Activated T-helper 1 cell treated with anti-CD3 and anti-CD28 coated beads, Interleukin-12 subunit alpha, Interleukin-12 subunit beta, Interleukin-2, Interleukin-4 antibody, amounts not matched to agents 30 ng/mL and 10 ng/mL and 1 ng/mL, durations not matched to agents 14 hours and 24 hours and 36 hours (primary cell): ENCODE measurements at regions not wholly inside any gene's neighbourhood (a gene's known extent, or its start where the extent isn't known, plus 50 kb on each side); places are given as distances from the start of the nearest gene placed in this dataset.

Source experiments
- DNase-seq: peaks from one replicate; pipeline ENCODE4 v3.0.0; 2021; ENCODE audit warnings: low spot score
- H3K27ac Mint-ChIP-seq: one replicate; pipeline ENCODE4 v1.8.0; 2021; ENCODE audit warnings: mild to moderate bottlenecking, mixed read lengths
- H3K27me3 Mint-ChIP-seq: one replicate; pipeline ENCODE4 v1.8.0; 2022; ENCODE audit warnings: mild to moderate bottlenecking, moderate library complexity, mixed read lengths; ENCODE audit not compliant: insufficient read depth
- H3K36me3 Mint-ChIP-seq: one replicate; pipeline ENCODE4 v1.8.0; 2021; ENCODE audit warnings: low read depth, mixed read lengths
- H3K4me1 Mint-ChIP-seq: one replicate; pipeline ENCODE4 v1.8.0; 2021; ENCODE audit warnings: low read depth, mixed read lengths
- H3K4me3 Mint-ChIP-seq: one replicate; pipeline ENCODE4 v1.8.0; 2021; ENCODE audit warnings: mild to moderate bottlenecking, moderate library complexity, mixed read lengths
- H3K9me3 Mint-ChIP-seq: one replicate; pipeline ENCODE4 v1.8.0; 2021; ENCODE audit warnings: mixed read lengths
- intact Hi-C: fragments of 100-400 bp; cut with micrococcal nuclease; formaldehyde crosslinking; loops from one replicate; pipeline ENCODE4 v1.15.1; 2024

DNA sequence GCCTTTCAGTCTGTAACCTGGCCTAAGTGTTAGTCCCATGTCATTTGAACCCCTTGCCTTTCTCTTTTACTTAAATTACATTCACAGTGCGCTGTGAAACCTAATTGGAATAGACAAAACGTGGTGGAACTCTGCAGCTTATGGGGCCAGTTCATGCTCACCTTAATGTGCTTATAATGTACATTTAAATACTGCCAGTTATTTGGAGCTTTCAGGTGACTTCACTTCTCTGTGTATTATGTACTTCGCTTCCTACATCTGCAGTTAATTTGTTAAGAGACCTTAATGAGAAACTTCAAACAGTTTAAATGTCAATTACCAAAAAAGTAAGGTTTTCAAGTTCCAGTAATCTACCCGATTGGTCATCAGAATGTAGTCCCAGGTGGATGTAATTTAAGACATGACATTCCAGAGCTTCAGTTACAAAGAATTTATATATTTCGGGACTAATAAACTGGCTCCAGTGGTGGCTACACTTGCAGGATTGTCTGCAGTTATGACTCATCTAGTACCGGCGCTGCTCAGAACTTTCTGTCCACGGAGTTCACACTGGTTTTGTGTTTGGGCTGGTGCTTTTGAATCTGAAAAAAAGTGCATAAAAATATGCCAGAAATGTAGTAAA, 125.3 kb downstream of the TM9SF2 start:
- no peaks in the 10 kb centered on the region for H3K4me1 Mint-ChIP-seq
- no peak for DNase-seq
- peaks cover 9% of the 10 kb centered on the region for H3K27me3 Mint-ChIP-seq
- H3K36me3 Mint-ChIP-seq: no peaks in the 10 kb centered on the region
- no peak overlapping the region for H3K4me3 Mint-ChIP-seq
- intact Hi-C loops: no loop called here
- H3K27ac Mint-ChIP-seq: no peak overlapping the region
- no peaks in the 10 kb centered on the region for H3K9me3 Mint-ChIP-seq

- Mint-ChIP-seq H3K36me3 (no peaks in the 10 kb centered on the region), H3K27ac (no peak overlapping the region), H3K4me1 (no peaks in the 10 kb centered on the region), H3K4me3 (no peak overlapping the region), H3K27me3 (peaks cover 9% of the 10 kb centered on the region), H3K9me3 (no peaks in the 10 kb centered on the region)
- DNase-seq: no peak
- intact Hi-C loops: no loop called here
These were observed 123.8 kb downstream of the TM9SF2 start for GRCh38 chr13:99624936-99625540.

DNA sequence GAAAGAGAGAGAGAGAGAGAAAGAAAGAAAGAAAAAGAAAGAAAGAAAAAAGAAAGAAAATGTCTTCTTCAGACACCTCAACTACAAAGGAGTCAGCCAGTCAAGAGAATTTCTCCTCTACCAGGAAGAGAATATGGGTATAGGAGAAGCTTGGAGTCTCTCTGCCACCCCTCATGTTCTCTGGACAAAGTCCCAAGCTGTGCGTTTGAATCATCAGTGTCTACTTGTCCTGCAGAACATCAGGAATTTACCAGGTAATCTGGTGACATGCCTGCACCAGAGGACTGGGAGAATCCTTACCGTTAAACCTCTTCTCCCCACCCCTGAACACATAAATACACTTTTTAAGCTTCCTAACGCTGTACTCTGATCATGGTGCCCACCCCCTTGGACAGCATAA, 119.5 kb downstream of the TM9SF2 start:
- intact Hi-C loops: no loop called here
- Mint-ChIP-seq H3K36me3 (no peaks in the 10 kb centered on the region), H3K27ac (no peak overlapping the region), H3K27me3 (peaks cover 9% of the 10 kb centered on the region), H3K9me3 (no peaks in the 10 kb centered on the region), H3K4me1 (no peaks in the 10 kb centered on the region), H3K4me3 (no peak overlapping the region)
- DNase-seq: no peak

- intact Hi-C loops: no loop called here
- Mint-ChIP-seq H3K27ac (no peak overlapping the region), H3K4me3 (no peak overlapping the region), H3K9me3 (no peaks in the 10 kb centered on the region), H3K36me3 (no peaks in the 10 kb centered on the region), H3K4me1 (no peaks in the 10 kb centered on the region), H3K27me3 (peaks cover 9% of the 10 kb centered on the region)
- no peak for DNase-seq
These were observed 117.9 kb downstream of the TM9SF2 start for GRCh38 chr13:99619207-99619606.

- peaks cover 7% of the 10 kb centered on the region for H3K27me3 Mint-ChIP-seq
- no peaks in the 10 kb centered on the region for H3K9me3 Mint-ChIP-seq
- no peaks in the 10 kb centered on the region for H3K4me1 Mint-ChIP-seq
- intact Hi-C loops: no loop called here
- H3K36me3 Mint-ChIP-seq: no peaks in the 10 kb centered on the region
- no peak overlapping the region for H3K4me3 Mint-ChIP-seq
- no peak for DNase-seq
- H3K27ac Mint-ChIP-seq: no peak overlapping the region
These were observed 116.4 kb downstream of the TM9SF2 start for GRCh38 chr13:99617474-99618255.

GRCh38 chr13:99614465-99614885, 113.2 kb downstream of the TM9SF2 start:
- H3K9me3 Mint-ChIP-seq: no peaks in the 10 kb centered on the region
- H3K36me3 Mint-ChIP-seq: no peaks in the 10 kb centered on the region
- no peak overlapping the region for H3K4me3 Mint-ChIP-seq
- no peaks in the 10 kb centered on the region for H3K27me3 Mint-ChIP-seq
- H3K27ac Mint-ChIP-seq: no peak overlapping the region
- H3K4me1 Mint-ChIP-seq: peaks cover 5% of the 10 kb centered on the region
- DNase-seq: no peak
- intact Hi-C loops: loop anchor here (1.0 to 5.0 kb wide), 2 partner anchors 87 to 172 kb away; no protein-coding TSS in a partner anchor
